ENCODE measurements at regions not wholly inside any gene's neighbourhood (a gene's known extent, or its start where the extent isn't known, plus 50 kb on each side); places are given as distances from the start of the nearest gene placed in this dataset.

DNA sequence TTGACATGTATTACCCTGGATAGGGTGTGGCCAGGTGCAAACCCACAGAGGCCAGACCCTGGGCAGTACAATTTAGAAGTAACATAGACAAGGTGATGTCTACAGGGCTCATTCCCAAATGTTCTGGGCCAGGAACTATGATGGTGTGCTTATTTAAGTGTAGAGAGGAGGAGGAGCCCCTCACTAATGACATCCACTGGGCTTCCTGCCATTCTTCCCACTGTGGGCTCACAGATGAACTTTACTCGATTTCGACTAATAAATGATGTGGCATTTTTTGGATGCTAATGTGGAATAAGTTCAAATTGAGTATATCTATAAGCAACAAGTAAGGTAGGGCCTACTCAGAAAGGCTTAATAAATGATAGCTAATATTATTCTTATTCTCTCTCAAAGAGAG is 280.9 kb upstream of the BOD1L1 start:
- Histone ChIP-seq H3K4me2 (0 out of 2 replicates have a peak overlapping the region, but pooled peaks have one; percentile 53), H2AFZ (ENCODE audit: low read depth) (no peak overlapping the region), H3K9me3 (no peaks in the 10 kb centered on the region), H4K20me1 (ENCODE audit: insufficient read depth) (no peaks in the 10 kb centered on the region), H3K9me2 (no peaks in the 10 kb centered on the region), H3K36me3 (replicated peaks in 1 of 2; ENCODE audit: control insufficient read depth in 1 of 2, insufficient read depth in 2 of 2, low read length in 1 of 2) (no peaks in the 10 kb centered on the region), H3K4me1 (ENCODE audit: control insufficient read depth in 1 of 2, insufficient read depth in 2 of 2, low read depth in 1 of 2, low read length in 1 of 2) (peaks cover 0 to 16% of the 10 kb centered on the region in 2 experiments; a peak in 1 of 4 replicates), H3K4me3 (ENCODE audit: low read depth in 2 of 2, low read length in 1 of 2) (no peak overlapping the region), H3K9ac (no peak overlapping the region; the same call in 1 of the 2 replicates), H3K79me2 (ENCODE audit: insufficient read depth) (no peaks in the 10 kb centered on the region), H3K27ac (ENCODE audit: low read depth in 2 of 2, low read length in 1 of 2) (peak overlapping the region in 1 of 2 experiments; percentile 98; a peak in 2 of 4 replicates), H3K27me3 (ENCODE audit: insufficient read depth) (no peaks in the 10 kb centered on the region), H3F3A (replicated peaks; ENCODE audit: insufficient read depth) (peaks cover 24% of the 10 kb centered on the region)
- ChIA-PET CTCF (interaction anchor here (1.5 kb wide), 1 partner anchor 11 kb away, joined by 3 read pairs; no protein-coding TSS in a partner anchor), POLR2A (no interaction called here)
- DNase-seq: no peak
- TF ChIP-seq, protein P1, sequence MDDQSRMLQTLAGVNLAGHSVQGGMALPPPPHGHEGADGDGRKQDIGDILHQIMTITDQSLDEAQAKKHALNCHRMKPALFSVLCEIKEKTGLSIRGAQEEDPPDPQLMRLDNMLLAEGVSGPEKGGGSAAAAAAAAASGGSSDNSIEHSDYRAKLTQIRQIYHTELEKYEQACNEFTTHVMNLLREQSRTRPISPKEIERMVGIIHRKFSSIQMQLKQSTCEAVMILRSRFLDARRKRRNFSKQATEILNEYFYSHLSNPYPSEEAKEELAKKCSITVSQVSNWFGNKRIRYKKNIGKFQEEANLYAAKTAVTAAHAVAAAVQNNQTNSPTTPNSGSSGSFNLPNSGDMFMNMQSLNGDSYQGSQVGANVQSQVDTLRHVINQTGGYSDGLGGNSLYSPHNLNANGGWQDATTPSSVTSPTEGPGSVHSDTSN (IDR thresholded peaks at IDR 0.05): no peak
- TF ChIP-seq GABPA (IDR thresholded peaks at IDR 0.05; ENCODE audit: low read depth) (no peak), POLR2AphosphoS5 (IDR thresholded peaks at IDR 0.05; ENCODE audit: low read depth, low read length) (no peak)
- 97% methylated on average over 2 of the region's 2 CpGs for WGBS (ENCODE audit: low lambda C conversion rate)

DNA sequence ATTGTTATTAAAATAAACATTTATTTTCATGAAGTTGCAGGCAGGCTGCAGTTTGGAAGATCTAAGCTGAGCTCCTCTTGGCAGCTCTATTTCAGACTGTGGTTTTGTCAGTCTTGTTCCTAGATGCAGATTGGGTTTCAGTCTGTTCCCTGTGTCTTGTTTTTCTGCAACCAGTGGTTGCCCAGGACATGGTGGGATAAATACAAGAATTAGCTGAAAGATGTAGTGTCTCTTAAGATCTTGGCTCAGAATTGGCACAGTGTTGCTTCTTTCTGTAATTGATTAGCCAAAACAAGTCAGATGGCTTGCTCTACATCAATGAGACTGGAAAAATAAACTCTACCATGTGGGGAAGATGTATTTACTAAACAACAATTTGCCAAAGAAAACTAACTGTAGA is 283.0 kb upstream of the BOD1L1 start:
- no peaks in the 10 kb centered on the region for H3K79me2 ChIP-seq (ENCODE audit: insufficient read depth)

More for the DNA sequence above, 283.0 kb upstream of the BOD1L1 start:
- H3K9me2 ChIP-seq: no peaks in the 10 kb centered on the region
- TF ChIP-seq CHD2 (IDR thresholded peaks at IDR 0.05; ENCODE audit: low read length, partially characterized antibody) (no peak), TAF1 (IDR thresholded peaks at IDR 0.05; ENCODE audit: borderline replicate concordance, low read depth, low read length) (no peak), EP300 (IDR thresholded peaks at IDR 0.05; ENCODE audit: borderline replicate concordance in 1 of 2, low read depth in 1 of 2, low read length in 1 of 2) (no peak), FOXJ3 (CRISPR knock-in tag; IDR thresholded peaks at IDR 0.05) (no peak), MXI1 (IDR thresholded peaks at IDR 0.05; ENCODE audit: low read depth, low read length) (no peak), GABPA (IDR thresholded peaks at IDR 0.05; ENCODE audit: low read depth) (no peak), RXRA (IDR thresholded peaks at IDR 0.05; ENCODE audit: borderline replicate concordance, low read depth) (no peak), RFX5 (IDR thresholded peaks at IDR 0.05; ENCODE audit: low read length) (no peak), EZH2phosphoT487 (IDR thresholded peaks at IDR 0.05; ENCODE audit: borderline replicate concordance, low read depth) (no peak), POLR2AphosphoS5 (IDR thresholded peaks at IDR 0.05; ENCODE audit: low read depth, low read length) (no peak), NRF1 (IDR thresholded peaks at IDR 0.05; ENCODE audit: low read depth, low read length) (no peak), RCOR1 (IDR thresholded peaks at IDR 0.05; ENCODE audit: low read length) (no peak), SIN3A (IDR thresholded peaks at IDR 0.05; ENCODE audit: borderline replicate concordance, low read depth, low read length) (no peak), SMC3 (IDR thresholded peaks at IDR 0.05; ENCODE audit: low read depth, low read length) (no peak), GATA2 (CRISPR knock-in tag; IDR thresholded peaks at IDR 0.05) (no peak), TEAD4 (IDR thresholded peaks at IDR 0.05; ENCODE audit: borderline replicate concordance, insufficient read depth) (no peak)
- TF ChIP-seq, protein P2, sequence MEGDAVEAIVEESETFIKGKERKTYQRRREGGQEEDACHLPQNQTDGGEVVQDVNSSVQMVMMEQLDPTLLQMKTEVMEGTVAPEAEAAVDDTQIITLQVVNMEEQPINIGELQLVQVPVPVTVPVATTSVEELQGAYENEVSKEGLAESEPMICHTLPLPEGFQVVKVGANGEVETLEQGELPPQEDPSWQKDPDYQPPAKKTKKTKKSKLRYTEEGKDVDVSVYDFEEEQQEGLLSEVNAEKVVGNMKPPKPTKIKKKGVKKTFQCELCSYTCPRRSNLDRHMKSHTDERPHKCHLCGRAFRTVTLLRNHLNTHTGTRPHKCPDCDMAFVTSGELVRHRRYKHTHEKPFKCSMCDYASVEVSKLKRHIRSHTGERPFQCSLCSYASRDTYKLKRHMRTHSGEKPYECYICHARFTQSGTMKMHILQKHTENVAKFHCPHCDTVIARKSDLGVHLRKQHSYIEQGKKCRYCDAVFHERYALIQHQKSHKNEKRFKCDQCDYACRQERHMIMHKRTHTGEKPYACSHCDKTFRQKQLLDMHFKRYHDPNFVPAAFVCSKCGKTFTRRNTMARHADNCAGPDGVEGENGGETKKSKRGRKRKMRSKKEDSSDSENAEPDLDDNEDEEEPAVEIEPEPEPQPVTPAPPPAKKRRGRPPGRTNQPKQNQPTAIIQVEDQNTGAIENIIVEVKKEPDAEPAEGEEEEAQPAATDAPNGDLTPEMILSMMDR (IDR thresholded peaks at IDR 0.05): no peak
- TF ChIP-seq, protein P3, sequence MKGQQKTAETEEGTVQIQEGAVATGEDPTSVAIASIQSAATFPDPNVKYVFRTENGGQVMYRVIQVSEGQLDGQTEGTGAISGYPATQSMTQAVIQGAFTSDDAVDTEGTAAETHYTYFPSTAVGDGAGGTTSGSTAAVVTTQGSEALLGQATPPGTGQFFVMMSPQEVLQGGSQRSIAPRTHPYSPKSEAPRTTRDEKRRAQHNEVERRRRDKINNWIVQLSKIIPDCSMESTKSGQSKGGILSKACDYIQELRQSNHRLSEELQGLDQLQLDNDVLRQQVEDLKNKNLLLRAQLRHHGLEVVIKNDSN (IDR thresholded peaks at IDR 0.05; ENCODE audit: borderline replicate concordance, low read depth): no peak
- TF ChIP-seq, protein P4, sequence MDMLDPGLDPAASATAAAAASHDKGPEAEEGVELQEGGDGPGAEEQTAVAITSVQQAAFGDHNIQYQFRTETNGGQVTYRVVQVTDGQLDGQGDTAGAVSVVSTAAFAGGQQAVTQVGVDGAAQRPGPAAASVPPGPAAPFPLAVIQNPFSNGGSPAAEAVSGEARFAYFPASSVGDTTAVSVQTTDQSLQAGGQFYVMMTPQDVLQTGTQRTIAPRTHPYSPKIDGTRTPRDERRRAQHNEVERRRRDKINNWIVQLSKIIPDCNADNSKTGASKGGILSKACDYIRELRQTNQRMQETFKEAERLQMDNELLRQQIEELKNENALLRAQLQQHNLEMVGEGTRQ (IDR thresholded peaks at IDR 0.05; ENCODE audit: borderline replicate concordance, low read depth, low read length): no peak
- TF ChIP-seq, protein P5, sequence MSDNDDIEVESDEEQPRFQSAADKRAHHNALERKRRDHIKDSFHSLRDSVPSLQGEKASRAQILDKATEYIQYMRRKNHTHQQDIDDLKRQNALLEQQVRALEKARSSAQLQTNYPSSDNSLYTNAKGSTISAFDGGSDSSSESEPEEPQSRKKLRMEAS (IDR thresholded peaks at IDR 0.05; ENCODE audit: low read depth): no peak
- no peak overlapping the region for H3K4me3 ChIP-seq (ENCODE audit: low read depth in 2 of 2, low read length in 1 of 2)
- H3K9ac ChIP-seq: no peak overlapping the region
- no peak overlapping the region for H3K4me2 ChIP-seq
- H3K27ac ChIP-seq (ENCODE audit: low read depth in 2 of 2, low read length in 1 of 2): no peak overlapping the region
- H3K27me3 ChIP-seq (ENCODE audit: insufficient read depth): no peaks in the 10 kb centered on the region
- H3K36me3 ChIP-seq (replicated peaks in 1 of 2; ENCODE audit: control insufficient read depth in 1 of 2, insufficient read depth in 2 of 2, low read length in 1 of 2): no peaks in the 10 kb centered on the region
- ChIA-PET POLR2A (no interaction called here), CTCF (no interaction called here)
- no peaks in the 10 kb centered on the region for H3K9me3 ChIP-seq
- DNase-seq: no peak
- H4K20me1 ChIP-seq (ENCODE audit: insufficient read depth): no peaks in the 10 kb centered on the region
- no peak overlapping the region for H2AFZ ChIP-seq (ENCODE audit: low read depth)
- peaks cover 21% of the 10 kb centered on the region for H3F3A ChIP-seq (replicated peaks; ENCODE audit: insufficient read depth)
- peaks cover 0 to 12% of the 10 kb centered on the region in 2 experiments; a peak in 1 of 4 replicates for H3K4me1 ChIP-seq (ENCODE audit: control insufficient read depth in 1 of 2, insufficient read depth in 2 of 2, low read depth in 1 of 2, low read length in 1 of 2)

Data from SK-N-SH (cell line).